CD14-positive monocyte (primary cell): ENCODE measurements at regions not wholly inside any gene's neighbourhood (a gene's known extent, or its start where the extent isn't known, plus 50 kb on each side); places are given as distances from the start of the nearest gene placed in this dataset.

ENCODE experiments used
- DNase-seq, 3 donors: peaks; one replicate each; pipeline ENCODE4 v3.0.0-alpha.2; 2011 to 2022
- H2AFZ ChIP-seq: 2 replicates; pipeline ENCODE4 v1.6.0; 2012; ENCODE audit warnings: mild to moderate bottlenecking, low read depth, low read length, inconsistent platforms; ENCODE audit not compliant: insufficient read depth, poor library complexity, severe bottlenecking
- H3K27ac ChIP-seq, 2 donors: 1 replicate in 1 of 2; 2 replicates in 1 of 2; pipeline ENCODE4 v1.5.1; 2012 to 2013; ENCODE audit warnings: low read length in 2 of 2, control low read depth in 1 of 2, inconsistent platforms in 1 of 2, low read depth in 1 of 2, mild to moderate bottlenecking in 1 of 2
- H3K27me3 ChIP-seq, 2 donors: one replicate each; pipeline versions ENCODE4 v1.6.0 to v1.6.1; 2011 to 2013; ENCODE audit warnings: low read length in 2 of 2; ENCODE audit not compliant: control insufficient read depth in 2 of 2, insufficient read depth in 2 of 2
- H3K36me3 ChIP-seq, 2 donors: replicated peaks in 1 of 2; 1 replicate in 1 of 2; 2 replicates in 1 of 2; pipeline versions ENCODE4 v1.5.1 to v1.6.1; 2012 to 2013; ENCODE audit warnings: low read length in 2 of 2, control low read depth in 1 of 2, inconsistent platforms in 1 of 2, mild to moderate bottlenecking in 1 of 2; ENCODE audit not compliant: insufficient read depth in 2 of 2, control insufficient read depth in 1 of 2
- H3K4me1 ChIP-seq, 2 donors: 1 replicate in 1 of 2; 2 replicates in 1 of 2; pipeline versions ENCODE4 v1.5.1 to v1.6.1; 2012 to 2013; ENCODE audit warnings: low read length in 2 of 2, control low read depth in 1 of 2, inconsistent platforms in 1 of 2, mild to moderate bottlenecking in 1 of 2, moderate library complexity in 1 of 2; ENCODE audit not compliant: insufficient read depth in 2 of 2, control insufficient read depth in 1 of 2
- H3K4me2 ChIP-seq: replicated peaks from 2 replicates; pipeline ENCODE3; 2012; ENCODE audit warnings: low read length, moderate library complexity, mild to moderate bottlenecking; ENCODE audit not compliant: poor library complexity, severe bottlenecking; ENCODE audit errors: extremely low read depth
- H3K4me3 ChIP-seq, 3 experiments: fragments of 200-600 bp in 1 of 3; sonication (generic) in 1 of 3; replicated peaks in 1 of 3; 1 replicate in 2 of 3; 2 replicates in 1 of 3; pipeline ENCODE4 v1.5.1; 2011 to 2013; ENCODE audit warnings: low read length in 3 of 3, mild to moderate bottlenecking in 3 of 3, control low read depth in 2 of 3, low read depth in 2 of 3, inconsistent platforms in 1 of 3, moderate library complexity in 1 of 3
- H3K79me2 ChIP-seq: 2 replicates; pipeline ENCODE4 v1.6.0; 2012; ENCODE audit warnings: mild to moderate bottlenecking, control low read depth, inconsistent platforms, low read length, moderate library complexity; ENCODE audit not compliant: insufficient read depth
- H3K9ac ChIP-seq: 2 replicates; pipeline ENCODE4 v1.6.0; 2017; ENCODE audit warnings: low read length, mild to moderate bottlenecking; ENCODE audit not compliant: insufficient read depth, poor library complexity, severe bottlenecking
- H3K9me3 ChIP-seq, 2 donors: replicated peaks in 1 of 2; 1 replicate in 1 of 2; 2 replicates in 1 of 2; pipeline versions ENCODE4 v1.5.1 to v1.6.1; 2012 to 2013; ENCODE audit warnings: low read length in 2 of 2, control low read depth in 1 of 2; ENCODE audit not compliant: control insufficient read depth in 1 of 2, insufficient read depth in 1 of 2
- H4K20me1 ChIP-seq: 2 replicates; pipeline ENCODE4 v1.6.0; 2012; ENCODE audit warnings: mild to moderate bottlenecking, low read length, control low read depth, moderate library complexity; ENCODE audit not compliant: insufficient read depth
- H3K27ac Mint-ChIP-seq, 7 donors: one replicate each; pipeline ENCODE4 v1.8.0; 2020; ENCODE audit warnings: mild to moderate bottlenecking in 7 of 7, mixed read lengths in 7 of 7, moderate library complexity in 6 of 7, inconsistent platforms in 2 of 7
- H3K27me3 Mint-ChIP-seq, 3 donors: one replicate each; pipeline ENCODE4 v1.8.0; 2021 to 2022; ENCODE audit warnings: low read depth in 3 of 3, mild to moderate bottlenecking in 3 of 3, mixed read lengths in 3 of 3, moderate library complexity in 3 of 3, inconsistent platforms in 1 of 3
- H3K36me3 Mint-ChIP-seq, 2 donors: one replicate each; pipeline ENCODE4 v1.8.0; 2020; ENCODE audit warnings: mixed read lengths in 2 of 2, inconsistent platforms in 1 of 2, mild to moderate bottlenecking in 1 of 2
- H3K4me1 Mint-ChIP-seq: one replicate; pipeline ENCODE4 v1.8.0; 2020; ENCODE audit warnings: mild to moderate bottlenecking, mixed read lengths
- H3K4me3 Mint-ChIP-seq, 2 donors: one replicate each; pipeline ENCODE4 v1.8.0; 2020; ENCODE audit warnings: mild to moderate bottlenecking in 2 of 2, mixed read lengths in 2 of 2, moderate library complexity in 1 of 2
- H3K9me3 Mint-ChIP-seq, 7 donors: one replicate each; pipeline ENCODE4 v1.8.0; 2020 to 2022; ENCODE audit warnings: mixed read lengths in 7 of 7, mild to moderate bottlenecking in 6 of 7, moderate library complexity in 6 of 7, inconsistent platforms in 2 of 7
- WGBS: methylation state at CpG from one replicate; pipeline ENCODE4 v1.1.5; 2013; ENCODE audit warnings: missing lambda C conversion rate; ENCODE audit not compliant: insufficient coverage; 5-methylcytosine and 5-hydroxymethylcytosine counted together
- intact Hi-C, 2 donors: fragments of 100-400 bp; cut with micrococcal nuclease; formaldehyde crosslinking; loops; one replicate each; pipeline versions ENCODE4 v1.15.0 to v1.15.1; 2023
- TF ChIP-seq, protein P1 (sequence below): fragments of 200-600 bp; IDR thresholded peaks from one replicate; pipeline ENCODE4 v1.8.0; 2022; ENCODE audit warnings: antibody characterized with exemption, mild to moderate bottlenecking

DNA sequence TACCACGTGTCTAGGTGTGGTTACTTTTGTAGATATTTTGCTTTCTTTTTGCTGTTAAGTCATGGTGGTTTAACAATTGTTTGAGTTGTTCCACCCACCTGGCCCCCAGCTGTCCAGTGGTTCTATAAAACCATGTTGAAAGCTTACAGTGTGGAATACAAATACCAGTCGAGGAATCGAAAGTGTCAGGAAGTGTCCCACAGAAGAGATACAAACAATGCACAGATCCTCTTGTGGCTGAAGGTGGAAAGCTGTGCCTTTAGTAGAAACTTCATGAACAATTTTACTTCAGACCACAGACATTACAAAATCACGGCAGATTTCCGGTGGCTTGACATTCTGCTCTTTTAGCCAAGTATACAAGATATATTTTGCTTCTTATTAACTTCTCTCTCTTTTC lies 782.4 kb upstream of the SOX9 start:
- 89% methylated on average over 5 of the region's 5 CpGs for WGBS
- Histone ChIP-seq H4K20me1 (no peaks in the 10 kb centered on the region), H3K4me1 (no peaks in the 10 kb centered on the region), H2AFZ (no peak overlapping the region), H3K36me3 (no peaks in the 10 kb centered on the region), H3K27me3 (no peaks in the 10 kb centered on the region), H3K4me2 (no peak overlapping the region), H3K79me2 (no peaks in the 10 kb centered on the region), H3K9me3 (peaks cover 0 to 3% of the 10 kb centered on the region in 2 donors), H3K4me3 (no peak overlapping the region), H3K9ac (no peak overlapping the region), H3K27ac (no peak overlapping the region)
- Mint-ChIP-seq H3K27me3 (no peaks in the 10 kb centered on the region), H3K4me1 (no peaks in the 10 kb centered on the region), H3K9me3 (peaks cover 0 to 15% (median 6%) of the 10 kb centered on the region in 7 donors), H3K27ac (no peak overlapping the region), H3K4me3 (no peak overlapping the region), H3K36me3 (no peaks in the 10 kb centered on the region)
- intact Hi-C loops: no loop called here
- no peak for DNase-seq
- TF ChIP-seq, protein P1, sequence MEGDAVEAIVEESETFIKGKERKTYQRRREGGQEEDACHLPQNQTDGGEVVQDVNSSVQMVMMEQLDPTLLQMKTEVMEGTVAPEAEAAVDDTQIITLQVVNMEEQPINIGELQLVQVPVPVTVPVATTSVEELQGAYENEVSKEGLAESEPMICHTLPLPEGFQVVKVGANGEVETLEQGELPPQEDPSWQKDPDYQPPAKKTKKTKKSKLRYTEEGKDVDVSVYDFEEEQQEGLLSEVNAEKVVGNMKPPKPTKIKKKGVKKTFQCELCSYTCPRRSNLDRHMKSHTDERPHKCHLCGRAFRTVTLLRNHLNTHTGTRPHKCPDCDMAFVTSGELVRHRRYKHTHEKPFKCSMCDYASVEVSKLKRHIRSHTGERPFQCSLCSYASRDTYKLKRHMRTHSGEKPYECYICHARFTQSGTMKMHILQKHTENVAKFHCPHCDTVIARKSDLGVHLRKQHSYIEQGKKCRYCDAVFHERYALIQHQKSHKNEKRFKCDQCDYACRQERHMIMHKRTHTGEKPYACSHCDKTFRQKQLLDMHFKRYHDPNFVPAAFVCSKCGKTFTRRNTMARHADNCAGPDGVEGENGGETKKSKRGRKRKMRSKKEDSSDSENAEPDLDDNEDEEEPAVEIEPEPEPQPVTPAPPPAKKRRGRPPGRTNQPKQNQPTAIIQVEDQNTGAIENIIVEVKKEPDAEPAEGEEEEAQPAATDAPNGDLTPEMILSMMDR: no peak

DNA sequence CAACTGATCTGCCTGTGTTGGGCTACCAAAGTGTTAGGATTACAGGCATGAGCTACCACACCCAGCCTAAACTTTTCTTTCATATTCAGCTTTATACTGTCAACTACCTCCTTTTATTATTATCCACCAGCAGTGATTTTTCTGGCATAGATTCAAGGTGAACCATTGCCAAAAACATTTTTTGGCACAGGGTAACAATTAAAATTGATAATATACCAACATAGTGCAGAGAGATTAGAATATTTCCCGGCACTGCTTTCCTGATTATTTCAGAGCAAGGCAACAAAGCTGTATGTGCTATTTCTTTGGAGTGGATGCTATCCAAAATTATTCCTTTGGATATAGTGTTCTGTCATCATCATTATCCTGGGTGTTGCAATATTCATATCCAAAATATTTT lies 781.6 kb upstream of the SOX9 start:
- no peaks in the 10 kb centered on the region for H3K36me3 Mint-ChIP-seq
- H3K27me3 ChIP-seq: no peaks in the 10 kb centered on the region
- no peak overlapping the region for H3K27ac Mint-ChIP-seq
- TF ChIP-seq, protein P1: no peak
- H3K4me3 ChIP-seq: no peak overlapping the region
- H3K79me2 ChIP-seq: no peaks in the 10 kb centered on the region
- H3K9me3 Mint-ChIP-seq: peaks cover 1 to 15% (median 4%) of the 10 kb centered on the region in 7 donors
- H3K9ac ChIP-seq: no peak overlapping the region
- no peaks in the 10 kb centered on the region for H3K27me3 Mint-ChIP-seq
- no peaks in the 10 kb centered on the region for H3K36me3 ChIP-seq
- peaks cover 0 to 11% of the 10 kb centered on the region in 2 donors for H3K9me3 ChIP-seq
- no peak overlapping the region for H3K27ac ChIP-seq
- no peaks in the 10 kb centered on the region for H4K20me1 ChIP-seq
- no peaks in the 10 kb centered on the region for H3K4me1 ChIP-seq
- no peak overlapping the region for H2AFZ ChIP-seq
- intact Hi-C loops: no loop called here
- no peaks in the 10 kb centered on the region for H3K4me1 Mint-ChIP-seq
- WGBS: no CpG with 5 or more reads among the region's 1 CpG
- H3K4me3 Mint-ChIP-seq: no peak overlapping the region
- DNase-seq: no peak
- H3K4me2 ChIP-seq: no peak overlapping the region
